Epithelial cell of esophagus (primary cell): ENCODE measurements at regions not wholly inside any gene's neighbourhood (a gene's known extent, or its start where the extent isn't known, plus 50 kb on each side); places are given as distances from the start of the nearest gene placed in this dataset.

Experiments
- DNase-seq: peaks from one replicate; pipeline ENCODE4 v3.0.0; 2010; ENCODE audit warnings: low read depth
- H3K4me3 ChIP-seq: 2 replicates; pipeline ENCODE4 v1.5.1; 2011; ENCODE audit warnings: mild to moderate bottlenecking, low read length, control low read depth
- CTCF ChIP-seq: IDR thresholded peaks from 2 replicates; pipeline ENCODE4 v1.5.1; 2011; ENCODE audit warnings: low read depth, mild to moderate bottlenecking, low read length, control low read depth, inconsistent platforms; ENCODE audit not compliant: insufficient read depth; ENCODE audit errors: missing control alignments

- no peak for DNase-seq
- TF ChIP-seq CTCF: no peak
- no peak overlapping the region for H3K4me3 ChIP-seq
These were observed 54.9 kb upstream of the NLGN1 start for GRCh38 chr3:173342679-173343078.

- DNase-seq: no peak
- H3K4me3 ChIP-seq: no peak overlapping the region
- no peak for TF ChIP-seq CTCF
These were observed 56.9 kb upstream of the NLGN1 start for GRCh38 chr3:173340626-173341025.

- no peak for DNase-seq
- H3K4me3 ChIP-seq: no peak overlapping the region
- no peak for TF ChIP-seq CTCF
These were observed 61.3 kb upstream of the NLGN1 start for GRCh38 chr3:173336261-173336660.

GRCh38 chr3:173306110-173306509 lies 91.4 kb upstream of the NLGN1 start:
- no peak for TF ChIP-seq CTCF
- DNase-seq: no peak
- H3K4me3 ChIP-seq: no peak overlapping the region

- no peak for DNase-seq
- H3K4me3 ChIP-seq: no peak overlapping the region
- no peak for TF ChIP-seq CTCF
These were observed 93.3 kb upstream of the NLGN1 start for GRCh38 chr3:173304182-173304800.

GRCh38 chr3:173301647-173302046 lies 95.9 kb upstream of the NLGN1 start:
- H3K4me3 ChIP-seq: no peak overlapping the region
- no peak for DNase-seq
- TF ChIP-seq CTCF: no peak

GRCh38 chr3:173289072-173289471 lies 108.5 kb upstream of the NLGN1 start:
- H3K4me3 ChIP-seq: no peak overlapping the region
- DNase-seq: no peak
- no peak for TF ChIP-seq CTCF
